ENCODE measurements at regions not wholly inside any gene's neighbourhood (a gene's known extent, or its start where the extent isn't known, plus 50 kb on each side); places are given as distances from the start of the nearest gene placed in this dataset.

DNA sequence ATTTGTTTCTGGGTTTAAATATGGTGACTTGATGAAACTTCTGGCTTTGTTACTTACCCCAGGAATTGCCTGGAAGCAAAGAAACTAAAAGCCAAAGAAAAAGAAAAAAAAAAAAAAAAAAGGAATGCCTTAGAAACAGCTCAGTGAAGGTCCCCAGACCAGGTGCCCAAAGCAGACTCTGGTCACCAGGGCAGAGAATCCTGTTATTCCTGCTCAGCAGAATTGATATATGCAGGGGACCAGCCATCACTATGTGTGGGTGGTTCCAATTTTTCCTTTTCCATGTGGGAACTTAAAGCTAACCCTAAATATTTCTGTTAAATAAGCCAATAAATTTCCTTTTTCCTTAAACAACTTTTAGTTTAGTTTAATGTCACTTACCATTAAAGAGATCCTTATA lies 100.8 kb upstream of the TPRG1 start (continued):
- no peak for TF ChIP-seq RAD21 (IDR thresholded peaks at IDR 0.05 in 1 of 2, conservative IDR thresholded peaks at IDR 0.05 in 1 of 2; ENCODE audit: low read depth in 2 of 2, low read length in 2 of 2)
